IPS-11a (cell line): ENCODE measurements at regions not wholly inside any gene's neighbourhood (a gene's known extent, or its start where the extent isn't known, plus 50 kb on each side); places are given as distances from the start of the nearest gene placed in this dataset.
"Not testable (repeated sequence)": the region's sequence is repeated elsewhere in the genome, so short reads cannot be mapped to it uniquely, and the experiment has no call there.

Experiments
- H3K4me3 ChIP-seq: one replicate; pipeline ENCODE4 v1.5.1; 2013; ENCODE audit warnings: low read depth, low read length, control low read depth

DNA sequence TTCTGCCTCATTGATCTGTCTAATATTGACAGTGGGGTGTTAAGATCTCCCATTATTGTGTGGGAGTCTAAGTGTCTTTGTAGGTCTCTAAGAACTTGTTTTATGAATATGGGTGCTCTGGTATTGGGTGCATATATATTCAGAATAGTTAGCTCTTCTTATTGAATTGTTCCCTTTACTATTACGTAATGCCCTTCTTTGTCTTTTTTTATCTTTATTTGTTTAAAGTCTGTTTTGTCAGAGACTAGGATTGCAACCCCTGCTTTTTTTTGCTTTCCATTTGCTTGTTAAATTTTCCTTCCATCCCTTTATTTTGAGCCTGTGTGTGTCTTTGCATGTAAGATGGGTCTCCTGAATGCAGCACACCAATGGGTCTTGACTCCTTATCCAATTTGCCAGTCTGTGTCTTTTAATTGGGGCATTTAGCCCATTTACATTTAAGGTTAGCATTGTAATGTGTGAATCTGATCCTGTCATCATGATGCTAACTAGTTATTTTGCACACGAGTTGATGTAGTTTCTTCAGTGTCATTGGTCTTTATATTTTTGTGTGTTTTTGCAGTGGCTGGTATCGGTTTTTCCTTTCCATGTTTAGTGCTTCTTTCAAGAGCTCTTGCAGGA, 1126.0 kb upstream of the TMEM132C start:
- H3K4me3 ChIP-seq, result not testable (repeated sequence)

DNA sequence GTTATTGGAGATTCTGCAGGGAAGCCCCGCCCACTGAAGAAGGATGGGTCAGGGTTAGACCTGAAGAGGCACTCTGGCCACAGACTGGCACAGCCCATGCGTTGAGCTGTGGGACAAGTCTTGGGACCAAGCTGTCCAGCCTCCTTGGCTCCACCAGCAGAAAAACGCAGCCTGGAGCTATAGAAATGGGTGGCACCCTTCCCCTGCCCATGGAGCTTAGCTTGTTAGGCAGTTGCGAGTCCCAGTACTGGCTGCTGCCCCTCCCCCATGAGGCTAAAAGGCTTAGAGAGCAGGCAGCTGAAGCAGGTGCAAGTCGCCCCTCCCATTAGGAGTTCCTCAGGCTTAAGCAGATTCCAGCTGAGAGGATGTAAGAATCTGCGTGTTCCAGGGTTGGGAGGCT, 1124.0 kb upstream of the TMEM132C start:
- H3K4me3 ChIP-seq, result no peak overlapping the region

- H3K4me3 ChIP-seq, result no peak overlapping the region
Observed at GRCh38 chr12:127144770-127145169, 1122.2 kb upstream of the TMEM132C start.

- H3K4me3 ChIP-seq, result no peak overlapping the region
Observed at GRCh38 chr12:127145241-127145928, 1121.6 kb upstream of the TMEM132C start.

- H3K4me3 ChIP-seq, result no peak overlapping the region
Observed at GRCh38 chr12:127145929-127146789, 1120.8 kb upstream of the TMEM132C start.

GRCh38 chr12:127146991-127147718, 1119.8 kb upstream of the TMEM132C start:
- H3K4me3 ChIP-seq, result no peak overlapping the region

- no peak overlapping the region for H3K4me3 ChIP-seq
Observed at GRCh38 chr12:127147724-127148123, 1119.2 kb upstream of the TMEM132C start.

DNA sequence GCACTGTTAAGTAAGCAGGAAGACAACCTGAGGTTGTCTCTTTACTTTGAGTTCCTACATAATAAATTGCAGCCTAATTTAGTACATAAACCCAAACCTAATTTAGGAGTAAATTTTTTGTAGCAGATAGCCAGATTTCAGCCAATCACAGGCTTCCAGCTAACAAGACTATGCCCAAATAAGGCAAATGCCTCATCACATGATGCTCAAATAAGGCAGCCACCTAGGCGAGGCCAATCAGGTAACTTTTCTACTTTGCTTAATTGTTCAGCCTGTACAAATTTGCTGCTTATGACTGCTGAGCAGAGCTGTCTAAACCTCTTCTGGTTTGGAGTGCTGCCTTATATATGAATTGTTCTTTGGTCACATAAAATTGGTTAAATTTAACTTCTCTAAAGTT, 1118.7 kb upstream of the TMEM132C start:
- no peak overlapping the region for H3K4me3 ChIP-seq

GRCh38 chr12:127149226-127149964, 1117.6 kb upstream of the TMEM132C start:
- no peak overlapping the region for H3K4me3 ChIP-seq

- H3K4me3 ChIP-seq, result no peak overlapping the region
Observed at GRCh38 chr12:127150028-127150427, 1116.9 kb upstream of the TMEM132C start.

GRCh38 chr12:127150479-127150878, 1116.5 kb upstream of the TMEM132C start:
- H3K4me3 ChIP-seq, result no peak overlapping the region

- H3K4me3 ChIP-seq, result no peak overlapping the region
Observed at GRCh38 chr12:127150956-127151355, 1116.0 kb upstream of the TMEM132C start.

GRCh38 chr12:127153996-127154395, 1113.0 kb upstream of the TMEM132C start:
- no peak overlapping the region for H3K4me3 ChIP-seq

- H3K4me3 ChIP-seq, result not testable (repeated sequence)
Observed at GRCh38 chr12:127154830-127155229, 1112.1 kb upstream of the TMEM132C start.

GRCh38 chr12:127155935-127156619, 1110.9 kb upstream of the TMEM132C start:
- not testable (repeated sequence) for H3K4me3 ChIP-seq

DNA sequence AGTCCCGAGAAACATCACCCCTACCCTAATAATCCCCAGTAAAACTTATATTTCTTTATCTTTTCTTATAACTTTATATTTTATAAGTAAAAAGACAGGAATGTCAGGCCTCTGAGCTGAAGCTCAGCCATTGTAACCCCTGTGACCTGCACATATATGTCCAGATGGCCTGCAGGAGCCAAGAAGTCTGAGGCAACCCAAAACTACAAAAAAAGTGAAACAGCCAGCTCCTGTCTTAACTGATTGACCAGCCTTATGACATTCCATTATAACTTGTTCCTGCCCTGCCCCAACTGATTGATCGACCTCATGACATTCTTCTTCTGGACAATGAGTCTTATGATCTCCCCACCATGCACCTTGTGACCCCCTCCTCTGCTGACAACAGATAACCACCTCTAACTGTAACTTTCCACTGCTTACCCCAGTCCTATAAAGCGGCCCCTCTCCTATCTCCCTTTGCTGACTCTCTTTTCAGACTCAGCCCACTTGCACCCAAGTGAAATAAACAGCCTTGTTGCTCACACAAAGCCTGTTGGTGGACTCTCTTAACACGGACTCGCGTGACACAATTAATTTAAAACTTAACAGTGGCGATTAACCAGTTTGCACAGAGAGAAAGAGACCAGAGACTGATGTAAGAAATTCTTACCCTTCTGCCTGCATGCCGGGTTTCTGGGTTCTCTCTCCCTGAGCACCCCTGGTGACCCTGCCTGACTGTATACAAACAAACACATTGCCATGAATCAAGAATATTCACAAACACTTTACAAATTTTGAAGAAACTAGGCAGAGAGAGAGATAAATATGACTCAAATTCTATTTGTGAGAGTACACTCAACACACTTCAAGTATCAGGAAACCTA, 1109.2 kb upstream of the TMEM132C start:
- H3K4me3 ChIP-seq, result not testable (repeated sequence)

GRCh38 chr12:127158385-127159061, 1108.4 kb upstream of the TMEM132C start:
- H3K4me3 ChIP-seq, result no peak overlapping the region

- H3K4me3 ChIP-seq, result no peak overlapping the region
Observed at GRCh38 chr12:127161466-127161865, 1105.5 kb upstream of the TMEM132C start.
